ENCODE measurements at regions not wholly inside any gene's neighbourhood (a gene's known extent, or its start where the extent isn't known, plus 50 kb on each side); places are given as distances from the start of the nearest gene placed in this dataset.
"Not testable (repeated sequence)": the region's sequence is repeated elsewhere in the genome, so short reads cannot be mapped to it uniquely, and the experiment has no call there.

DNA sequence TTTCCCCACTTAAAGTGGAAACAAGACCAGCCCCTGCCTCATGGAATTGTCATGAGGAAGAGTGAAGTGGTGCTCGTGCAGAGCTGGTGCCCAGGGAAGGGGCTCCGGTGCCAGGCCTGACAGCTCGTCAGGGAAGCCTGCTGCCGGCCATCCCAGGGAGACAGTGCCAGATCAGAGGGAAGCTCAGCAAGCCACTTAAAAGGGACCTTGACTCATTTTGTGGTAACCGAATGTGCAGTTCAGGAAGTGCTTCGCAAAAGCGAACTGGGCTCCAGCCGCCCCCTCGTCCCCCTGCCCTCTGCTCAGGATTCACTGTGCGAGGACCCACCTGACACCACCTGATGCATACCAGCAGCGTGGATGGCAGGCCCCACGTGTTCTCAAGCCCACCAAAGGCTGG is 209.6 kb upstream of the PLGLB2 start:
- not testable (repeated sequence) for DNase-seq (ENCODE audit: low spot score)

DNA sequence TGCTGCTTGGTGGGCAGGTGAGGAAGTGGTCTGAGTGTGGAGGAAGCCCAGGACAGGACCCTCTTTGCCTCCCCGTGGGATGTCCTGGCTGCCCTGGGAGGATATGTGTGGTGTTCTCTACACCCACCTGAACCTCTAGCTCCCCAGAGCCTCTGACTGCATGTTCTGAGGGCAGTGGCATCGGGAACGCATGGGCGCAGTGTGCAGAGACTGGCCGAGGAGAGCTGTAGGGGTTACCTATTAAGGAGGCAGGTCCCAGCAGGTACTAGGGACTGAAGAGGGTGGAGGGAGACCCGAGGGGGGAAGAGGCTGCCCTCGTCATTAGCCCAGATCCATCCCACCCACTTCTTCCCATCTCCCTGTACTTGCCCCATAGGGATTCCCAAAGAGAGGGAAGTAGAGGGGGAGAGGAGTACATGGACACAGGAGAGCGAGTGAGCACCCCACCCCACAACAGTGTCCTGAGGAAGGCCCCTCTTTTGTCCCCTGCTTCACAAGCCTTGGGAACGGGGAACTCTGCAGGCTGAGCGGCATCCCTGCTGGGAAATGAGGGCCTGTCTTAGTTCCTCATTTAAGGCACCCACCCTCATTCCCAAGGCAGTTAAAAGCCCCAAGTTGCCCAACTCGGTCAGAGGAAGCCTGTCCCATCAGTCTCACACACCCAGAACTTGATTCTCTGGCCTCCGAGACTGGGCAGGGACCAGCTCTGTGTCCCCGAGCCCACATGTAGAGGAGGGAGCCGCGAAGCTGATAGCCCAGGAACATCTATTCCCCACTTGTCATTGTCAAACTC is 208.5 kb upstream of the PLGLB2 start:
- DNase-seq (ENCODE audit: low spot score), result not testable (repeated sequence)

DNA sequence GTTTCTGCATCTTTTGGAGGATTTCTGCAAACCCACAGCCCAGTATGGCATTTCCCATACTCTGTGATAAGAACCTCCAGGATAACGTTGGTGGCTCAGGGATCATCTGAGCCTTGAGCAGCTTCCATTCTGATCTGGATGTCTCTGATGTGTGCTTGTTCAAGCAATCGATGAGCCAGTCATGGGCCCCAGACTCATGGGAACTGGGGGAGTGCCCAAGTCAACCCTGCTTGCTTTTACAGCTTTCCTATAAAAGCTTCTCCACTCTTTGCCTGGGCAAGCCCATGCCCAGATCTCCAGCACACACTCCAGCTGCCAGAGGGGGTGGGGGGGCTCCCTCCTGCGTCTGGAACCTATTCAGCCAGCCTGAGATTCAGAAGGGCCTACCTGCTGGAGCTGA is 207.6 kb upstream of the PLGLB2 start:
- not testable (repeated sequence) for DNase-seq (ENCODE audit: low spot score)

DNA sequence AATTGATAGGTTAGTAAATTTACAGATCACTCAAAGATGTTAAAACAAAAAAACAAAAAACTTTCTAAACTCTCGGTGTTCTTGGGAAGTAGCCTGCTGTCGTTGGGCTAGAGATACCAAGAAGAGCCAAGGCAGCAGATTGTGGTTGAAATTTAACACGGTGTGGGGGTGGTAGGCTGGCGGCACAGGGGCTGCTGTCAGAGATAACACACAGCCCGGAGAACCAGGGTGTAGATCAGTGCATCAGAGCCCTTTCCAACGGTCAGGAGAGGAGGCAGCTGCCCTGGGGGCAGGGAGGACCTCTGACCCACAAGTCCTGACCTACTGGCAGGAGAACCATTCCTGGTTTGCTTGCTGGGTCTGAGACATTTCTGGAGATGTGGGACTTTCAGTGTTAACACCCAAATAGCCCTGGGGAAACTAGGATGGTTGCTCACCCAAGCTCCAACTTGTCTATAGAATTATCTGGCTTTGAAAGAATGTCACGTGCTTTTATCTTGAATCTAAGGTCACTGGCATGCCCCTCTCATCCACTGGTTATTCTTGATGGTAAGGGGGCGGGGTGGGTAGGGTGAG is 205.2 kb upstream of the PLGLB2 start:
- not testable (repeated sequence) for DNase-seq (ENCODE audit: low spot score)

DNA sequence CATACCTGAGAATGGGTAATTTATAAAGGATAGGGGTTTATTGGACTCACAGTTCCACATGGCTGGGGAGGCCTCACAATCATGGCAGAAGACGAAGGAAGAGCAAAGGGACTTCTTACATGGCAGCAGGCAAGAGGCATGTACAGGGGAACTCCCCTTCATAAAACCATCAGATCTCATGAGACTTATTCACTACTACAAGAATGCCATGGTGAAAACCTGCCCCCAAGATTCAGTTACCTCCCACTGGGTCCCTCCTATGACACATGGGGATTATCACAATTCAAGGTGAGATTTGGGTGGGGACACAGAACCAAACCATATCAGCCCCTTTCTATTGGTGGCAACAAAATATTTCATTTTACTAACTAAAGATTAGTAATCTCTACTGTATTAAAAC is 204.1 kb upstream of the PLGLB2 start:
- not testable (repeated sequence) for DNase-seq (ENCODE audit: low spot score)

DNA sequence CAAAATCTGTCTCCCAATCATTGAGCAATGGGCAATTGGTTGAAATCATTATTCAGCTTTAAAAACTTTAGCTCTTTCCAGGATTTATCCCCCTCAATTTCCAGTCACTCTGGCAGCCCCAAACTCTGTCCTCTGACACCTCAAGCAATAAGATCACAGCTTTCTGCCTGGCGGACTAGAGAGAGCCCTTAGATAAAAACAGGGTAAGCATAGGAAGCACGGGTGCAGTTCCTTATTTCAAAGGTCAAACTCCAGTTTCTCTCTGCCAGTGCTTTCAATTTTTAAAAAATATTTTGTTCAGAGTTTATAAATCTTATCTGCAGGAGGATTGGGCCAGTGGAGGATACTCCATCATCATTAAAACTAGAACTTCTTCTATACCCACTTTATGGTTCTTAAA is 200.8 kb upstream of the PLGLB2 start:
- not testable (repeated sequence) for DNase-seq (ENCODE audit: low spot score)

DNA sequence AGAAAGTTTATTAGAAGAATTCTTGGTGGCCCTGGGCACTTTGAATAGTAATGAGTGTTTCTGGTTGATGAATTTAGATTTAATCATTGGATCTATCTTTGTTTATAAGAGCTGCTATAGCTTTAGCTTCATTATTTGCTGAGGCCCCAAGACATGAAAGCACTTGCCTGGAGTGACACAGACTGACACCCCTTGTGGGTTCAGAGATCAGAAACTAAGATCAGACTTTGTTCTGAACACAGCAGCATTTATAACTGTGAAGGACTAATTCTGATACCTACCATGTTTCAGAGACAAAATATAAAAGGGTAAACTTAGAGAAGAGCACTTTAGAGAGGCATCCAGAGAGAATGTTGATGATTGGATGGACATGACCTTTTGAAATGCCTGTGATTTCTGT is 199.9 kb upstream of the PLGLB2 start:
- not testable (repeated sequence) for DNase-seq (ENCODE audit: low spot score)

DNA sequence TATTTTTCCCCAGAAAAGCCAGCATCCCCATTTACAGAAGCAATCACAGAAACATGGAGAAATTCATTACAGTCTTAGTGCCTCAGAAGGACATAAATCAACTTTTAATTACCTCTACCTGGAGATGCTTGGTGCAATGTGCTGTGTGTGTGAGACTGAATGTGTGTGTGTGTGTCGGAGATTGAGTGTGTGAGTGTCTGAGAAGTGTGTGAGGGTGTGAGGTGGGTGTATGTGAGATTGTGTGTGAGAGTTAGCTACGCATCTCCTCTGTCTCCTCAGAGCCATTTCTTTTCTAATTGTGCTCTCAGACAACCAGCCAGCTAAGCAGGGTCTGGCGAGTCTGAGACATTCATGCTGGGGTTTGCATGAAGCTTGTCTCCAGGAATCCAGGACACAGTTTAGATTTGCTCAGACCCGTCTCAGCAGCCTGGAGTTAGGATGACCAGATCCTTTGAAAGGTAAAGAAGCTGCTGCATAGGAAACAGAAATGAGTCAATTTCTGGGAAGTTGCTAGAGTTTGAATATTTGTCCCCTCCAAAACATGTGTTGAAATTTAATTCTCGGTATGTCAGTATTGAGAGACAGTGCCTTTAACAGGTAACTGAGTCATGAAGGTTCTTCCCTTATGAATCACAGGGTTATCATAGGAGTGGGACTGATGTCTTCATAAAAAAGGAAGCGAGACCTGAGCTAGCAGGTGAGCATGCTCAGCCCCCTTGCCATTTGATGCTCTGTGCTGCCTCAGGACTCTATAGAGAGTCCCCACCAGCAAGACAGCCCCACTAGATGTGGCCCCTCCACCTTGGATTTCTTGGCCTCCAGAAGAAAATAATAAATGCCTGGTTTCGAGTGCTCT is 199.0 kb upstream of the PLGLB2 start:
- DNase-seq (ENCODE audit: low spot score), result not testable (repeated sequence)

DNA sequence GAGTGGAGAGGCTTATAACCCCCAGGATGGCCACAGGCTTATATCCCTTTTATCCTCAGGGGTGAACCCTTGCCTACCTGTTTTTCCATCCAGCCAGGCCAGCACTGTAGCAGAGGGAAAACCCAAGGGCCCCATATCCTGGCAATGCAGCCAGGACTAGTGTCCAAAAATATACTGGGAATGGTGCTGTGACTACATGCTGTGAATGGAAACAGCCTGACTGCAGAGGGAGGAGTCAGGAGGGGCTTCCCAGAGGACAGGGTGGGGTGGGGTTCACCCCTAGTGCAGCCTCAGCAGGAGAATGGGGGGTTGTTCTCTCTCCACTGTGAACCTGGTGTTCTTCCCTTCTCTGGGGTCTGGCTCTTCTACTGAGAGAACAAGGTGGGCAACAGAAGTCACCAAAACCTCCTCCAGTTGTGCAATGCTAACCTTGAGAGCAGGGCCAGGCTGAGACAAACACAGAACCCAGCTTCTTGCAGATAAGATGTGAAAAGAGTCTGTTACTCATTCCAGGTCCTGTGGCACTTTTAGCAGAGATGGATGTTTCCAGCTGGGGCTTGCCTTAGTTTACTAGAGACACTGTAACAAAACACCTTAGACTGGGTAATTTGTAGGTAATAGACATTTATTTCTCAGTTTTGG is 198.2 kb upstream of the PLGLB2 start:
- DNase-seq (ENCODE audit: low spot score), result not testable (repeated sequence)

DNA sequence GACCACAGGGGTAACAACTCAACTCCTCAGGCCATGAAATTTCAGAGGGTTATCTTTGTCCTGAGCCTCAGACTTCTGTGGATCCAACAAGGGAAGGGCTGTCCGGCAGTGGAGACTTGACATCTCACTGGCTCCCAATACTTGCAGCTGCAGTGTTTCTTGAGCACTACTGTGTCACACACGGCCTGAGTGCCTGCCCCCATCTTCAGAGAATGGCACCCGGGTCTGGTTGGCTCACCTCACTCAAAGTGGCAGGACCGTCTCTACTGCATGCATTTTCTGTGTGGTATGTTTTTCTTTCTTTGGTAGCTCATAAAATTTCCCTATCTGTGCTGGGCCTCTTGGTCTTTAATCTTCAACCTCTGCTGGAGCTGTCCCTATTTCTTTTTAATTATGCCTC is 193.2 kb upstream of the PLGLB2 start:
- not testable (repeated sequence) for DNase-seq (ENCODE audit: low spot score)

DNA sequence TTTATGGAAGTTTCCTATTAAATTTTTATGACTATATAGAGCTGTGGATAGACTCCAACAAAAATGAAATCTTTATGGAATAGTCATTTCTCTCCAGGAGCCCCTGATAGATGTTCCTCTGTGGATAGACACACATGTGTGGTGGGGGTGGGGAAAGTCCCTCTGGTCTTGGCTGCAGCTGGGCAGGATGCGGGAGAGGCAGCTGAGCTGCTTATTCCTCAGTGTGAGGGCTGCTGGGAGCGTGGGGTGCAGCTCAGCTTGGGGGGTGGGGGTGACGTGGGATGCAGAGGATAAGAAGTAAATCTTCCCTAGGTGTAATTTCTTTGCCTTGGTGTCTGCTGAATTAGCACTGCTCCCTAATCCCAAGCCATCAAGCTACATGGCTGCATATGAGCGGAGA is 192.8 kb upstream of the PLGLB2 start:
- not testable (repeated sequence) for DNase-seq (ENCODE audit: low spot score)

DNA sequence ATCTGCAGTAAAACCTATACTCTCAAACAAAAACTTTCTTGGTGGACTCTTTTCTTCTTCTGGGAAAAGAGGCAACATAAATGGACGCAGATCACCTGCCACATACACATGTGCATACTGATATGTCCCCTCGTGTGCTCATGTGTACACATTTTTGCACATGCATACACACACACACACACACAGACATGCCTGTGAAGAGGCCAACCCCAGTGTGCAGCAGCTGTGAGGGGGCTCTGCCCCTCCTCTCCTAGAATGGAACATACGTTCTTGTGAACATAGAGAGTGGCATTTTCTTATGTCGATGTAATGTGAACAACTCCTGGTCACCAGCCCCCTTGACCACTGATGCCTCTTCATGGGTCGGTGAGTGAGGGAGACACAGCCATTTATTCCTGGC is 188.9 kb upstream of the PLGLB2 start:
- DNase-seq (ENCODE audit: low spot score), result not testable (repeated sequence)

DNA sequence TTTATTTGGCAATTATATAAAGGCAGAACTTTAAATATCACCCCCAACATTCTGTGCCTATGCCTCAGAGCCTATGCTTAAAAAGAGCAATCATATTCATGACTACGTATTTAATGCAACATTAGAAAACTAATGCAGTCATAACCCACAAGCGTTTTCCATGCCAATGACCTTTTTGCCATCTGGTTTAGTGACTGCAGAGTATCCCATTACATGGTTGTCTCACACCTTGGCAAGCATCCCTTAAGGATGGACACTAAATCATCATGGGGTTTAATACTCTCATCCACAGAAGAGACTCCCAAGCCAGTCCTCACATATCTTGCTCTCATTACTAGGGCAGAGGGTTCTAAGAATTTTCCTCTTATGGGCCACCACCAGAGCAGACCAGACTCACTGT is 188.2 kb upstream of the PLGLB2 start:
- not testable (repeated sequence) for DNase-seq (ENCODE audit: low spot score)

DNA sequence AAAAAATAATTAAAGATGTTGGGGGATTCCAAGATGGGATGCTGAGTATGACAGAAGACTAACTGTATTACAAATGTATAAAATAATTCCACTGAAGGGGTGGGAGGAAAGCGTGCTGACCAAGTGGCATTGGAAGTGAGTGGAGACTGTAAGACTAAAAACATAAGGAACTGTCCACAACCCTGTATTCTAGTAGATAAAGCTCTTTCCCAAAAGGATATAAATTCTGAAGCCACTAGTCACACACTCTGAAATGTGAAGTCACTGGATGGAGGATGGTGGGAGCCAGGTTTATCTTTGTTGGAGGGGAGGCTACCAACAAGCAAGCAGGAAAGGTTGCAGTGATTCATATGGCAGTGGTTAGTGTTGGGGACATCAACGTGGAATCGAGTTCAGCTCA is 182.8 kb upstream of the PLGLB2 start:
- DNase-seq (ENCODE audit: low spot score), result not testable (repeated sequence)

DNA sequence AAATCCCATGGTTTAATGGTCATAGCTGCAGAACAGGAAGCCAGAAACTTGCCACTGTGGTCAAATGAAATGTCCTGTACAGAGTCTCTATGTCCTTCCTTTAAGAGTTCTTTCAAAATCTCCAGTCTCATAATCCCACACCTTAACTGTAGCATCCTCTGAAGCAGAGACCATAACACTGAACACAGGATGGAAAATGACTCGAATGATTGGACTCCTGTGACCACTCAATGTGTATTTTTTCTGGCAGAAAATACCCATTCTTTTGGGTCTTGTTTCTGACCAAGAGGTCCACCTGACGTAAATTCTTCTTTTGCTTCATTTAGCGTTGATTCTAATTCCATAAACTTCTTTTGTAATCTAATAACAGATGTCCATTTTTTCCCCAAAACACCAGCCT is 181.4 kb upstream of the PLGLB2 start:
- DNase-seq (ENCODE audit: low spot score), result not testable (repeated sequence)

DNA sequence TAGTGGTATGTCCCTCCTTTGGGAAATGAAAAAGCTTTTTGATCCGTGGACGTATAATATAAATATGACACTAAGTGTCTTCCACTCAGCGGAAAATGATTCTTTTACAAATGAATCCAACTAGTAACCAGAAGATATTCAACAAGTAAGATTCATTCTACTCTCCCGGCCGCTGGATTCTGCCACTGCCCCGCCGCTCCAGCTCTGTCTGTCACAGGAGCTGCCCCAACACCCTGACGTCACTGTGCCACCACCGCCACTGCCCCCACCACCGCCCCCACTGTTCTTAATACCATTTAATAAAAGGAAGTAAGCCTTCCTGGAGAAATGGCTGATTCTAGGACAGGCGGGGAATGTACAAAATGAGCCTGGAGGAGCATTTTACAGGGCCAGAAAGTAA is 180.8 kb upstream of the PLGLB2 start:
- not testable (repeated sequence) for DNase-seq (ENCODE audit: low spot score)

DNA sequence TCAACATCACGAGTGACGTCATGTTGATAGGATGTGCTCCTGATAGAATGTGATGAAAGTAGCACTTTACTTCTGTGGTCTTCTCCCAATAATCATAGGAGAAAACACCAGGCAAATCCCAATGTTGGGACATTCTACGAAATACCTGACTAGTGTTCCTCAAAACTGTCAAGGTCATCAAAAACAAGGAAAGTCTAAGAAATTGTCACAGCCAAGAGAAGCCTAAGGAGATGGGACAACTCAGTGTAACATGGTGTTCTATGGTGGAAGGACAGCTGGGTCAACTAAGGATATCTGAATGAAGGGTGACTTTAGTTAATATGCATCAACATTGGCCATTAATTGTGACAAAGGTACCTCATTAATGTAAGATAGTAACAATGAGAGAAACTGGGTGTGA is 180.0 kb upstream of the PLGLB2 start:
- DNase-seq (ENCODE audit: low spot score), result not testable (repeated sequence)

DNA sequence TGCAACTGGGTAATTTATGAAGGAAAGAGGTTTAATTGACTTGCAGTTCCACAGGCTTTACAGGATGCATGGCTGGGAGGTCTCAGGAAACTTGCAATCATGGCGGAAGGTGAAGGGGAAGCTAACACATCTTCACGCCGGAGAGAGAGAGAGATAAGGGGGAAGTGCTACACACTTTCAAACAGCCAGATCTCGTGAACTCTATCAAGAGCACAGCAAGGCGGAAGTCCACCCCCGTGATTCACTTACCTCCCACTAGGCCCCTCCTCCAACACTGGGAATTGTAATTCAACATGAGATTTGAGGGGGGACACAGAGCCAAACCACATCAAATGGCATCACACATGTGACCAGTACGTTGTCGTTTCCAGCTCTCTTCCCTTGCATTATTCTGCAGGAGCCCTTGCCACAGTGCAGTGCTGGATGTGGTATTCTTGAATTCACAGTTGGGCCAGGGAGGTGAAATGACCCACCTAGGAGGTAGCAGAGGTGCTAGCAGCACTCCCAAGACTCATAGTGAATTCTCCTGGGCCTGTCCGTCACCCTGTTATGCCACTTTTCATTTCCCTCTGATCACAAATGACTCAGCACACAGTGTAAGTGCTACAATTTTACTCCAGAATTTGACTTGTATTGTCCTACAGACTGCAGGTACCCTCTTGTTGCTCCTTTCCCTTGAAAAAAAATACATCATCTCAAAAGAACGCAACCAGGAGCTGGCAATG is 179.2 kb upstream of the PLGLB2 start:
- not testable (repeated sequence) for DNase-seq (ENCODE audit: low spot score)

DNA sequence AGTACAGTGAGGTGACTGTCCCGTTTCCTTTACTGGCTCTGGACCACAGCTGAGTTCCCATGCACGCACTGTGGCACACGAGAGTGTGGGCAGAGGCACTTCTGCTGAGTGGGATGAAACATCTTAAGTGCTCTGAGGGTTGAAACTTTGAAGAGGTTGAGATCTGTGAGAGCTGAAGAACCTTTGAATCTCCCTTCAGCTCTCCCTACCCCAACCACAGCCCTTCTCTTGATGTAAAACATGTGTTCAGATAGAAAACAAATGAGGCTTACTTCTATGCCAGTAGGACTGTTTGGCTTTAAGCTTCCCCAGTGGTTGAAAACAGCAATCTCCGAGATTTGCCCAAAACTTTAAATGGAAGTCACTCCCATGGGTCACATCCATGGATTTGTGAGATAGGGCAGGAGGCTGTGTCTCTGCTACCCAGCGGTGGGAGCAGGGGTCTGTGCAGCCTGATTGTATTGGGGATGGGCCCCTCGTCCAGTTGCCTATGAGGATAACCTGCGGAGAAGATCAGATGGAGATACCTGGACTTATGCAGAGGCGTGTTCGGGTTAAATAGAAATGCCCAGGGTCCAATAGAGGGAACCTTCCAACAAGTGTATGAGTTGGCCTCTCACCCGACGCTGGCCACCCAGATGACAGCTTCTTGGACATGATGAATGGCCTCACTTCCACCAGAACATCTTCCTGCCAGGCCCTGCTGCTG is 178.0 kb upstream of the PLGLB2 start:
- DNase-seq (ENCODE audit: low spot score), result not testable (repeated sequence)

DNA sequence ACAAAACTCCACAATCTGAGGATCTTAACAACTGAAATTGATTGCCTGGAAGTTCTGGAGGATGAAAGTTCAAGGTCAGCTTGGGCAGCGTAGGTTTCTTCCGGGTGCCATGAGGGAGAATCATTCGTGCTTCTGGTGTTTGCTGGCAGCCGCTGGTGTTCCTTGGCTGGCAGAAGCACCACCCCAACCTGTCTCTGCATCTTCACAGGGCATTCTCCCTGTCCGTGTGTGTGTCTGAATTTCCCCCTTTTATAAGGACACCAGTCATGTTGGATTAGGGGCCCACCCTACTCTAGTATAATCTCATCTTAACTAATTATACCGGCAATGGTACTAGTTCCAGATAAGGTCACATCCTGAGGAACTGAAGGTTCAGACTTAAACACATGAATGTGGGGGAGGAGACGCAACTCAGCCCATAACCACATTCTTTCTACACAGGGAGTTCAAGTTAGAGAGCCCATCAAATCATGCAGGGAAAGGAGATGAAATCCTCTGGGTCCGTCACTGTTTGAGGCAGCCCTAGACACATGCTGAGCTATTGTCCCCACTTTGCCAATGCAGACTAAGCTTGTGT is 175.9 kb upstream of the PLGLB2 start:
- DNase-seq (ENCODE audit: low spot score), result not testable (repeated sequence)

Measured in ureter (tissue), 1 donor.